ENCODE measurements at regions not wholly inside any gene's neighbourhood (a gene's known extent, or its start where the extent isn't known, plus 50 kb on each side); places are given as distances from the start of the nearest gene placed in this dataset.

DNA sequence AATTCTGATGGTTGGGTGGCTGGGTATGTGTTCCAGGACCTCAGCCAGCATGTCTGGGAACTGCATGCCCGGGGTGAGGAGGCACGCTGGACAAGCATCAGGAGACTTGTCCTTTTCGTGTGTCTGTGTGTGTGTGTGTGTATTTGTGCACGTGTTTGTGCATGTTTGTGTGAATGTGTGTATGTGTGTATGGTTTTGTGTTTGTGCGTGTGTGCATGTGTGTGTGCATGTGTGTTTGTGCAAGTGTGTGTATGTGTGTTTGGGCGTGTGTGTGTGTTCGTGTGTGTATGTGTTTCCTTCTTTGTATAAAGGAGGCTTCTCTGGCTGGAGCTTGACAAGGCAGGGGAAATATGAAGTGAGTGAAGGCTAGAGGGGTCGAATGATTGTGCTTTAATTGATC is 491.5 kb downstream of the IRX1 start:
- H2BK15ac ChIP-seq (ENCODE audit: low read depth, low read length), result no peak overlapping the region
- TF ChIP-seq, protein P1, sequence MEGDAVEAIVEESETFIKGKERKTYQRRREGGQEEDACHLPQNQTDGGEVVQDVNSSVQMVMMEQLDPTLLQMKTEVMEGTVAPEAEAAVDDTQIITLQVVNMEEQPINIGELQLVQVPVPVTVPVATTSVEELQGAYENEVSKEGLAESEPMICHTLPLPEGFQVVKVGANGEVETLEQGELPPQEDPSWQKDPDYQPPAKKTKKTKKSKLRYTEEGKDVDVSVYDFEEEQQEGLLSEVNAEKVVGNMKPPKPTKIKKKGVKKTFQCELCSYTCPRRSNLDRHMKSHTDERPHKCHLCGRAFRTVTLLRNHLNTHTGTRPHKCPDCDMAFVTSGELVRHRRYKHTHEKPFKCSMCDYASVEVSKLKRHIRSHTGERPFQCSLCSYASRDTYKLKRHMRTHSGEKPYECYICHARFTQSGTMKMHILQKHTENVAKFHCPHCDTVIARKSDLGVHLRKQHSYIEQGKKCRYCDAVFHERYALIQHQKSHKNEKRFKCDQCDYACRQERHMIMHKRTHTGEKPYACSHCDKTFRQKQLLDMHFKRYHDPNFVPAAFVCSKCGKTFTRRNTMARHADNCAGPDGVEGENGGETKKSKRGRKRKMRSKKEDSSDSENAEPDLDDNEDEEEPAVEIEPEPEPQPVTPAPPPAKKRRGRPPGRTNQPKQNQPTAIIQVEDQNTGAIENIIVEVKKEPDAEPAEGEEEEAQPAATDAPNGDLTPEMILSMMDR (conservative IDR thresholded peaks at IDR 0.05), result no peak
- peaks cover 4% of the 10 kb centered on the region; the same call in 1 of the 2 replicates for H3K27me3 Mint-ChIP-seq (ENCODE audit: low read depth)
- no peak overlapping the region for H3K9ac ChIP-seq (ENCODE audit: extremely low read depth, insufficient read length, low read length)
- no peak overlapping the region for H4K5ac ChIP-seq (ENCODE audit: insufficient read length, low read depth, low read length)
- H3K23me2 ChIP-seq (ENCODE audit: insufficient read length, low read depth, low read length, poor library complexity, severe bottlenecking), result no peaks in the 10 kb centered on the region
- H3K27ac Mint-ChIP-seq, result no peak overlapping the region
- H3K4me1 Mint-ChIP-seq, result no peaks in the 10 kb centered on the region
- H3K4ac ChIP-seq (ENCODE audit: low read depth, low read length), result no peak overlapping the region
- H2BK120ac ChIP-seq (ENCODE audit: low read depth, low read length, poor library complexity, severe bottlenecking), result no peak overlapping the region
- H3K27ac ChIP-seq (ENCODE audit: insufficient read length, low read depth, low read length), result no peak overlapping the region
- no peaks in the 10 kb centered on the region for H3K27me3 ChIP-seq (ENCODE audit: insufficient read depth, low read length)
- H3K18ac ChIP-seq (ENCODE audit: insufficient read length, low read depth, low read length), result no peak overlapping the region
- DNase-seq, result no peak
- H3K4me2 ChIP-seq (ENCODE audit: insufficient read depth, insufficient read length, low read length), result no peak overlapping the region
- no peak overlapping the region for H2AK5ac ChIP-seq (ENCODE audit: insufficient read length, low read length)
- no peak overlapping the region for H2BK20ac ChIP-seq (ENCODE audit: low read depth, low read length, poor library complexity, severe bottlenecking)
- H3K4me1 ChIP-seq (ENCODE audit: insufficient read depth, low read length), result no peaks in the 10 kb centered on the region
- H2AFZ ChIP-seq (ENCODE audit: low read length), result no peak overlapping the region
- no peaks in the 10 kb centered on the region; a peak in 1 of 7 replicates for H3K36me3 Mint-ChIP-seq (ENCODE audit: insufficient read depth in 1 of 3, low read depth in 3 of 3)
- H2BK5ac ChIP-seq (ENCODE audit: insufficient read length, low read length), result no peak overlapping the region
- H2BK12ac ChIP-seq (ENCODE audit: insufficient read length, low read depth, low read length), result no peak overlapping the region
- H3K56ac ChIP-seq (ENCODE audit: insufficient read length, low read depth, low read length), result no peak overlapping the region
- no peak overlapping the region for H4K91ac ChIP-seq (ENCODE audit: insufficient read length, low read depth, low read length)
- H3K4me3 Mint-ChIP-seq, result no peak overlapping the region
- no peaks in the 10 kb centered on the region for H3K9me3 Mint-ChIP-seq
- H3K14ac ChIP-seq (ENCODE audit: insufficient read depth, low read length), result no peak overlapping the region
- no peak overlapping the region for H3K23ac ChIP-seq (ENCODE audit: insufficient read length, low read depth, low read length)
- no peak overlapping the region for H3T11ph ChIP-seq (ENCODE audit: low read length)
- no peak overlapping the region for H4K8ac ChIP-seq (replicated peaks; ENCODE audit: insufficient read length, low read depth, low read length)
- no peaks in the 10 kb centered on the region for H3K9me3 ChIP-seq (ENCODE audit: control insufficient read depth, low read depth, low read length)
- no peaks in the 10 kb centered on the region for H3K79me2 ChIP-seq (ENCODE audit: insufficient read depth, low read length)
- WGBS (ENCODE audit: extremely low coverage, insufficient read length, low lambda C conversion rate), result 100% methylated on average over 1 of the region's 8 CpGs
- H4K20me1 ChIP-seq (ENCODE audit: control insufficient read depth, insufficient read depth, insufficient read length), result no peaks in the 10 kb centered on the region
- H3K79me1 ChIP-seq (ENCODE audit: insufficient read depth, low read depth, low read length, poor library complexity, severe bottlenecking), result no peaks in the 10 kb centered on the region

All from H9 (cell line).